HUES6 (cell line): ENCODE measurements at regions not wholly inside any gene's neighbourhood (a gene's known extent, or its start where the extent isn't known, plus 50 kb on each side); places are given as distances from the start of the nearest gene placed in this dataset.

Source experiments
- H3K27ac ChIP-seq: 2 replicates; pipeline ENCODE4 v1.7.0; 2013; ENCODE audit warnings: low read depth, mild to moderate bottlenecking, low read length, inconsistent platforms
- H3K27me3 ChIP-seq: 2 replicates; pipeline ENCODE4 v1.6.1; 2013; ENCODE audit warnings: low read length; ENCODE audit not compliant: control insufficient read depth, insufficient read depth
- H3K36me3 ChIP-seq: 2 replicates; pipeline ENCODE4 v1.6.1; 2013; ENCODE audit warnings: low read length; ENCODE audit not compliant: control insufficient read depth, insufficient read depth
- H3K4me1 ChIP-seq: 2 replicates; pipeline ENCODE4 v1.6.1; 2013; ENCODE audit warnings: low read length; ENCODE audit not compliant: control insufficient read depth, insufficient read depth
- H3K4me3 ChIP-seq: 2 replicates; pipeline ENCODE4 v1.5.1; 2013; ENCODE audit warnings: low read depth, low read length
- H3K9ac ChIP-seq: one replicate; pipeline ENCODE4 v1.6.1; 2013; ENCODE audit warnings: mild to moderate bottlenecking, low read length
- H3K9me3 ChIP-seq: 2 replicates; pipeline ENCODE4 v1.6.1; 2013; ENCODE audit warnings: low read depth, low read length; ENCODE audit not compliant: control insufficient read depth, insufficient read depth

DNA sequence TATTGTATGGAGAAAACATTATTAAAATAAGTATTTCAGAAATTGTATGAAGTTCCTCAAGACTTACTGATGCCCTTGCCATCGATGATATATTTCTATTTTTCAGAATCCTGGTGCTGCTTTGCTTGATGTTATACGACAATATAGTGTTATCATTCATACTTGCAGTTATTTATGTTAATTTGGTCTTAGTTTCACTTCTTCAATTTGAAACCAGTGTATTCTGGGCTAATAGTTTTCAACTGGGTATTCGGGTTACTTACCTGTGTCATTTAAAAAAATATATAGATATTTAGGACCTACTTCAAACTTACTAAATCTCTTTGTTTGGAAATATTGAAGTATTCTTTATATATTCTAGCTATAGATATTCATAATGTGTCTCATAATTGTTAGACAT is 1414.7 kb downstream of the C4orf33 start:
- Histone ChIP-seq H3K4me3 (no peak overlapping the region), H3K36me3 (no peaks in the 10 kb centered on the region), H3K4me1 (no peaks in the 10 kb centered on the region), H3K27ac (no peak overlapping the region), H3K9me3 (no peaks in the 10 kb centered on the region), H3K9ac (no peak overlapping the region), H3K27me3 (no peaks in the 10 kb centered on the region)

GRCh38 chr4:130511776-130512175 is 1415.8 kb downstream of the C4orf33 start:
- no peak overlapping the region for H3K4me3 ChIP-seq
- H3K27me3 ChIP-seq: no peaks in the 10 kb centered on the region
- no peaks in the 10 kb centered on the region for H3K36me3 ChIP-seq
- no peaks in the 10 kb centered on the region for H3K9me3 ChIP-seq
- no peak overlapping the region for H3K27ac ChIP-seq
- H3K9ac ChIP-seq: no peak overlapping the region
- H3K4me1 ChIP-seq: no peaks in the 10 kb centered on the region

- no peak overlapping the region for H3K4me3 ChIP-seq
- no peak overlapping the region for H3K9ac ChIP-seq
- H3K9me3 ChIP-seq: peaks cover 24% of the 10 kb centered on the region
- no peaks in the 10 kb centered on the region for H3K4me1 ChIP-seq
- no peaks in the 10 kb centered on the region for H3K27me3 ChIP-seq
- no peaks in the 10 kb centered on the region for H3K36me3 ChIP-seq
- no peak overlapping the region for H3K27ac ChIP-seq
These were observed 1428.1 kb downstream of the C4orf33 start for GRCh38 chr4:130524057-130524456.

DNA sequence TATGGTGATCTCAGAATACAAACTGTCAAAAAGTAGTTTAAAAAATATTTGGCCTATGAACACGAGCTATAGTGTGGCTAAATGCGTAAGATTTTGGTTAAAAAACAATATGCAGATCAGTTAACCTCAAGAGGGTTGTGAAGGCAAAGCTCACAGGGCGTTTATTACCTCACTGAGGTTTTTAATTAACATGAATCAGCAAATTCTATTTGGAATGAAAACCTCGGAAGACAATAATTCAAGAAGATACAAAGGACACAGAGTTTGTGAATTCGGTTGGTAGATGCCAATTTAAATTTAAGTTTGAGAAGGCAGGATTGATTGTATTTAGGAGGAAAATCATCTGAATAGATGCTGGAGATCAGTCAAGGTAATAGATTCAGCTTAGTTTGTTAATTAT is 1434.6 kb downstream of the C4orf33 start:
- Histone ChIP-seq H3K36me3 (no peaks in the 10 kb centered on the region), H3K4me1 (no peaks in the 10 kb centered on the region), H3K9me3 (no peaks in the 10 kb centered on the region), H3K9ac (no peak overlapping the region), H3K27me3 (no peaks in the 10 kb centered on the region), H3K27ac (no peak overlapping the region), H3K4me3 (no peak overlapping the region)

DNA sequence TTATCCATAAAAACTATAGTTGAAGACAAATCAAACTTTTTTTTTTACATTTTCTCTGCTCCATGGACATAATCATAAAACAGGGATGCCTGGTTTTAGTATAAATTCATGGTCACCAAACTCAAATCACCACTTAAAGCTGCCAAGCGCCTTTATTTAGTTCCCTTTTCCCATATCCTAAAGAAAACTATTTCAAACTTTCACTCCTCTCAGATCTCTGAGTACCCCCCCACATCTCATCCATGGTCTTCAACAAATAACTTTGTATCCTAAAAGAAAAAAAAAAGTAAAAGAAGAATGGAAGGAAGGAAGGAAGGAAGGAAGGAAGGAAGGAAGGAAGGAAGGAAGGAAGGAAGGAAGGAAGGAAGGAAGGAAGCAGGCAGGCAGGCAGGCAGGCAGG is 1438.7 kb downstream of the C4orf33 start:
- Histone ChIP-seq H3K4me1 (no peaks in the 10 kb centered on the region), H3K9me3 (no peaks in the 10 kb centered on the region), H3K27me3 (no peaks in the 10 kb centered on the region), H3K27ac (no peak overlapping the region), H3K4me3 (no peak overlapping the region), H3K36me3 (no peaks in the 10 kb centered on the region), H3K9ac (no peak overlapping the region)

- no peak overlapping the region for H3K27ac ChIP-seq
- H3K27me3 ChIP-seq: no peaks in the 10 kb centered on the region
- H3K9me3 ChIP-seq: no peaks in the 10 kb centered on the region
- H3K4me1 ChIP-seq: no peaks in the 10 kb centered on the region
- no peak overlapping the region for H3K9ac ChIP-seq
- no peak overlapping the region for H3K4me3 ChIP-seq
- no peaks in the 10 kb centered on the region for H3K36me3 ChIP-seq
These were observed 1447.0 kb downstream of the C4orf33 start for GRCh38 chr4:130542953-130543352.

- H3K36me3 ChIP-seq: no peaks in the 10 kb centered on the region
- no peak overlapping the region for H3K9ac ChIP-seq
- no peaks in the 10 kb centered on the region for H3K9me3 ChIP-seq
- no peak overlapping the region for H3K27ac ChIP-seq
- no peaks in the 10 kb centered on the region for H3K27me3 ChIP-seq
- no peak overlapping the region for H3K4me3 ChIP-seq
- no peaks in the 10 kb centered on the region for H3K4me1 ChIP-seq
These were observed 1449.2 kb downstream of the C4orf33 start for GRCh38 chr4:130545171-130545570.

- H3K4me3 ChIP-seq: no peak overlapping the region
- H3K27me3 ChIP-seq: no peaks in the 10 kb centered on the region
- H3K9ac ChIP-seq: no peak overlapping the region
- H3K9me3 ChIP-seq: no peaks in the 10 kb centered on the region
- no peak overlapping the region; the same call in 1 of the 2 replicates for H3K27ac ChIP-seq
- H3K4me1 ChIP-seq: no peaks in the 10 kb centered on the region
- no peaks in the 10 kb centered on the region for H3K36me3 ChIP-seq
These were observed 1449.6 kb downstream of the C4orf33 start for GRCh38 chr4:130545596-130545995.

- Histone ChIP-seq H3K4me3 (no peak overlapping the region), H3K4me1 (peaks cover 7% of the 10 kb centered on the region; the same call in 1 of the 2 replicates), H3K9me3 (no peaks in the 10 kb centered on the region), H3K27ac (no peak overlapping the region), H3K36me3 (no peaks in the 10 kb centered on the region), H3K27me3 (no peaks in the 10 kb centered on the region), H3K9ac (no peak overlapping the region)
These were observed 1463.3 kb downstream of the C4orf33 start for GRCh38 chr4:130559268-130559667.

- Histone ChIP-seq H3K9ac (peak overlapping the region; percentile 8), H3K27me3 (no peaks in the 10 kb centered on the region), H3K9me3 (peaks cover 5% of the 10 kb centered on the region; the same call in 1 of the 2 replicates), H3K36me3 (no peaks in the 10 kb centered on the region), H3K4me1 (peaks cover 7% of the 10 kb centered on the region; the same call in 1 of the 2 replicates), H3K4me3 (0 out of 2 replicates have a peak overlapping the region, but pooled peaks have one; percentile 21), H3K27ac (no peak overlapping the region)
These were observed 1467.4 kb downstream of the C4orf33 start for GRCh38 chr4:130563185-130563888.

- peak overlapping the region; percentile 8 for H3K9ac ChIP-seq
- H3K27me3 ChIP-seq: no peaks in the 10 kb centered on the region
- peaks cover 11% of the 10 kb centered on the region; the same call in 1 of the 2 replicates for H3K9me3 ChIP-seq
- H3K27ac ChIP-seq: no peak overlapping the region
- H3K36me3 ChIP-seq: no peaks in the 10 kb centered on the region
- H3K4me3 ChIP-seq: 0 out of 2 replicates have a peak overlapping the region, but pooled peaks have one; percentile 21
- H3K4me1 ChIP-seq: peaks cover 7% of the 10 kb centered on the region; the same call in 1 of the 2 replicates
These were observed 1468.0 kb downstream of the C4orf33 start for GRCh38 chr4:130563889-130564418.
